ENCODE measurements at regions not wholly inside any gene's neighbourhood (a gene's known extent, or its start where the extent isn't known, plus 50 kb on each side); places are given as distances from the start of the nearest gene placed in this dataset.

DNA sequence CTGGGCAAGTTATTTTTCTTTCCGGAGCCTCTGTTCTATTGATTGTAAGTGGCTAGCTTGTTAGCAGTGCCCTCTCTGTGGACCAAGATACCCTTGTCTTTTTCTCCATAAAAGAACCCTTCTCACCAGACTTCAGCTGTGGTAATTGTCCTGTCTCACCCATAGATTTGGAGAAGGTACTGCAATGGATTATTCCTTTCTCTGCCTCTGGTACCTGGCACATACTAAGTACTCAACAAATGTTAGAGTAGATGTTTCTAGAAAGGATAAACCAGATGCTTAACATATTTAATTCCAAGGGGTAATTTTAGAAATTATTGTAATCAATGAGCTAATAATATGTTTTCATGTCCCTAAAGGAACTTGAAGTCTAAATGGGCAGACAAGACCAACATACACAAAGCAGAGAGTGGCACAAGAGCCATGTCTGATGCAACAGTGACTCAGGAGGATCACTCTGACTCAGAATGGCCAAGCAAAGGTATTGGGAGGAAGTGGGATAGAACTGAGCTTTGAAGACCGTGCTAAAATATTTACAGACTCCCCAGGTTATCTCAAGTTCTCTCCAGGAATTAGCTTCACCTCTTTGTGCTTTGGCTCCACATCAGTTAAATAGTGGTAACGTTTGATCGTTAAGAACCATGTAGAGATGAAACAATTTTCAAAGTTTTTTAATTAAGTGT lies 129.7 kb upstream of the OSR1 start:
- DNase-seq = peak; percentile 62

DNA sequence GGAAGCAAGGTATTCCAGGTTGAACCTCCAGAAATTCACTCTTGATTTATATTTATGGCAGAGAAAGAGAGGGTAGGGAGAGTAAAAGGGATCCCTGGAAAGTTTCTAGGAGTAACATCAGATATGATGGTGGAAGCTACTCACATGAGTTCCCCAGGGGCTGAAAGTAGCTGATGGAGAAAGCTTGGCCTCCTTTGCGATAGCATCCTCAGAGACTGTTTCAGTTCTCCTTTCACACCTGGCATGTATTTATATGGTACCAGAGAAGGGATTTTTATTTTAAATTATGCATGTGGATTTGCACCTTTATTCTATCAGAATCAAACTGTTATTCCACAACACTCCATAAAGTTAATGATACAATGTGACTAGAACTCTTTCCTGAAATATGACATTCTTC lies 126.3 kb upstream of the OSR1 start:
- no peak for DNase-seq

DNA sequence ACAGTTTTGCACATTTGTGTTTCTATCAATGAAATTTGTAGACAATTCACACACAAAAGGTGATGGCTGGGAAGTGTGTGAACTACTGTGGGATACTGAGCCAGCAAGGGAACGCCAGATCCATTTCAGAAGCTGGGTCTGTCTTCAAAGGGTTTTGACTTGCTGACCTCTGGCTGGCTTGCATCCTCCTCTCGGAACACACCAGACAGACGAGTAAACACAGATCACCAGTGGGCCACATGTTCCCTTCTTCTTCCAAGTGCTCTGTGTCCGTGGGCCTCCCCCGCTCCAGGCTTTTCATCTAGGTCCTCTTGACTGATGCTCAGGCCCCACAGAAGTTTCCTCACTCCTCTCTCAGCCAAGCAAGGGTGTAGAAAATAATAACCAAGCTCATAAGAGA lies 122.2 kb upstream of the OSR1 start:
- no peak for DNase-seq

DNA sequence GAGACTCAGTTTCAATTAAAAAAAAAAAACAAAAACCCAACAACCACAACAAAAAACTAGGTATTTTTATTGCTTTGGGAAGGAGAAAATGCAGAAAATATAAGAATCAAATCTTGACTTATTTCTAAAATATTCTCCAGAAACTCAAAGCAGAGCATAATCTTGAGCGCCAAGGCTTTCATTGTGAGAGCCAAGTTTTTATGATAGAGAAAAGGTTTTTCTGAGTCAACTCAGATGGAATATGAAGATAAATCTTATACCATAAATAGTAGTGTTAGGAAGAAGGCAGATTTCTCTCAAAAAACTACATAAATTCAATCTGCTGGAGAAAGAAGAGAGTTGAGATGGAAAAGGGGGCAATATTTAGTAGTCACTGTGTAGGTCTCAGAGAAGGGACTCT lies 121.2 kb upstream of the OSR1 start:
- no peak for DNase-seq

DNA sequence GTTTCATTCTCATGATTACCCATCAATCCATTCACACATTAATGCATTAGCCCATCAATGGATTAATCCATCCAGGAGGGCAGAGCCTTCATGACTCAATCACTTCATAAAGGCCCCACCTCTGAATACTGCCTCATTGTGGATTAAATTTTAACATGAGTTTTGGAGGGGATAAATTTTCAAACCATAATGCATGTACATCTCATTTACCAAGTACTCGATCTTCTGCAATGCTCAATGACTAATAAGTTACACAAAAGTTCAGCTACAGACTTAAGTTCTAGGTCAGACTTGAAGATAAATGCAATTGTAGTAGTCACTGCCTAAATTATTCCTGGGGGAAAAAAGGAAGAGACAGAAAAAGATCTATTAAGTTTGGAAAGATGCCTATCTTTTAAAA lies 120.0 kb upstream of the OSR1 start:
- DNase-seq = no peak

DNA sequence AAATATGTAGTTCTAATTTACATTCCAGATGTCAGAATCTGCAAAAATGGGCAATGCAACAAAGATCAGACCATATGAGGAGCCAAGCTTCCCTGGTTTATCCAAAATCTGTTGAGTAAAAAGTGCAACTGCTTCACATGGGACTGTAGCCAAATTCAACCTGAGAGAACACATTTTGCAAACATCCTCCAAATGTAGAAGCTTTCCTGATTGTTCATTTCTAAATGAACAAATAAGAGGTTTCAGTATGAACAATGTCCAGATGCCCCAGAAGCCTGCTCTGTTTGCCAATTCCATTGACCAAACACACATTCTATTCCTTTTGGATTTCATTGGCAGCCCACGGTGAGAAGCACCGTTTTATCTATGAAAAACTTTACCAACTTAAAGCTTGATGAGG lies 117.9 kb upstream of the OSR1 start:
- no peak for DNase-seq

DNA sequence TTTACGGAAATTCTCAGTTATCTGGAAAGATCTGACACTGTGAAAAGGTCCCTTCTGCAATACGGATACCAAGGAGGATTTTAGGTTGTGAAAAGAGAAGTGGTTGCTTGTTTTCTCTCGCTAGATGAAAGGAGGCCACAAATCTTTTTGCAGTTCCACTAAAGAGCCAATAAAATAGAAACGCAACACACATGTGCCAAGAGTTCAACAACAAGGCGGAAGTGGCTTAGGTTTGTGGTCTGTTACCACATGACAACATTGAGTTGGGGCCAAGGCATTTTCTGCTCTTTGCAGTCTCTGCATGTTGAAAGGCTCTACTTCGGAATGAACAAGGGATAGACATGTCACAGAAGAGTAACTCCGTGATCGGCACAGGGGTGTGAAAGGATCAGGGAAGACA lies 115.7 kb upstream of the OSR1 start:
- DNase-seq = peak; percentile 82

DNA sequence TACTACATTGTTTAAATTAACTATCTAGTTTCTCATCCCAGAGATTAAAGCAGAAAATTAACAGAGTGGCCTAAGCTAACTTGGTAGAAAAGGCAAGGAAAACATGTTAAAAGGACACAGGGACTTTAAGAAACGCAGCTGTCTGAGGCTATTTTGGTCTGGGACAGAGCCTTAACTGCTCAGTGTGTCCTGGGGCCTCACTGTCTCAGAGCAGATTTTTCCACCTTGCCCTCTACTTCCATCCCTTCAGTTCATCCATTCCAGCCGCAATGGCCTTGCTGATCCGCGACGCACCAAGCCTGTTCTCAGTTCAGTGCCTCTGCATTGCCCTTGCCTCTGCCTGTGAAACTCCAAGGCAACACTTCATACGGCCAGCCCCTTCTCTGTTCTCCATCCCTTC lies 114.9 kb upstream of the OSR1 start:
- DNase-seq = no peak

DNA sequence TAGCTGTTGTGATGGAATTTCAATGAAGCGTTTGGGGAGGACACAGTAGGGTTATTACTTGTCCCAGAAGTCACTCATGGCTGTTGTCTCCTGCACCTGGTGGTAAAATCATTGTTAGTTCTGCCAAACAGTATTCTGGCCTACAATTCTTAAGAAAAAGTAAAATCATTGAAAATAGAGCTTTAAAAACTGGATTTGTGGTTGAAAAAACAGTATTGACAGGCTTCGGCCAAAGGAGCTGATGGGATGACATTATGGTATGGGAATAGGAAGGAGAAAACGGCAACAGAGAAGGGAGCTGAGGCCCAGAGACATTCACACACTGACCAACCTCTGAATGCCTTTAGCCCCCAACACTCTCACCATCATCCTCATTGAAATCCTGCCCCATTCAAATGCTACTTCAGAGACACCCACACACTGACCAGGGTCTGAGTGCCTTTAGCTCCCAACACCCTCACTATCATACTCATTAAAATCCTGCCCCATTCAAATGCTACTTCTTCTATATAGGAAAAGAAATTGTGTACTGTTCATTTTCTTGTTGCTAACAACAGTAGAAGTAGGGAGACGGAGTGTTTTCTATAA lies 114.1 kb upstream of the OSR1 start:
- DNase-seq = no peak

DNA sequence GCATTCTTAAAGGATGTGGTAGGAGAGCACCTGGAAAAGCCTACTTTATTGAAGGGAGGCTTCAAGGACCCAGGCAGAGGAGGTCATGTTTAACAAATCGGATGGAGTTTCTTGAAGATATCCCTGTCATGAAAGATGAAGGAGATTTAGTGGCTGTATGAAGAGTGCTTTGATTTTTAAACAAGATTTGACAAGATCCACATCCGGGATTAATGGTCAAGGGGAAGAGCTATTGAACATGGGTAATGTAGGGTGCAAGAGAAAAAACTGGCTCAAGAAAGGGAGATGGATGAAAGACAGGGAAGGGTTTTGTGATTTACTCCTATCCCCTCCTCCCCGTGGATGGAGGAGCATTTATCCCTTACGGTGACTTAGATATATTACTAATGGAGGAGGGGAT lies 113.1 kb upstream of the OSR1 start:
- no peak for DNase-seq

DNA sequence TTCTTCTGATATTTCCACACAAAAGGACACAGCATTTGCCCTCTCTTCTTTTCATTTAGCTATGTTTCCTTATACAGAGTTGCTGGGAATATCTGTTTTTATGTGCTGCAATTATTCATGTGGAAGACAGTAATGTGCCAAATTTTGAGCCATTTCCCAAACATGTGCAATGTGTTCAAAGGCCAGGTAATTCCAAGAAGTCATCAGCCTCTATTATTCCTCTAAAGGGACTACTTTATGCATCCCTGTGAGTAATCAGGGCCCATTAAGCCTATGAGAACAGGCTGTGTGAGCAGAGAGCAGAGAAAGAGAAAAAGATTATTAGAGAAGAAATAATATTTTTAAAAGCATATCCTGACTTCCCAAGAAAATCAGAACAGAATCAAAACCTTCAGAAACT lies 107.6 kb upstream of the OSR1 start:
- no peak for DNase-seq

DNA sequence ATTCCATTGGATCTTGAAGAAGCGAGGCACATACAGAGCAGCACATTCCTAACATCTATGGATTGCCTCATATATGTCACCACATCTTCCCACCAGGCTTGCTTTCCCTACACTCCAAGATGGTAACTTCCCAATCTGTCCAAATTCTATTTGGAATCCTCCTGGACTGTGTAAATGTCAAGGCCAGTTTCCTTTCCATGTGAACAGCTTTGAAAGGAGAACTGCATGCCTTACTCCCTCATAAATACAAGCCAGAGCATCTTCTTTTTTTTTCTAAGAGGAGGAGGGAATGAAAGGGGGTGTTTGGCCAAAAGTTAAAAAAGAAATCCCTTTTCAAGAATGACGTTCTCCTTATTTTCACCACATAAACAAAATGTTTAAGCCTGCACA lies 103.8 kb upstream of the OSR1 start:
- peak; percentile 47 for DNase-seq

DNA sequence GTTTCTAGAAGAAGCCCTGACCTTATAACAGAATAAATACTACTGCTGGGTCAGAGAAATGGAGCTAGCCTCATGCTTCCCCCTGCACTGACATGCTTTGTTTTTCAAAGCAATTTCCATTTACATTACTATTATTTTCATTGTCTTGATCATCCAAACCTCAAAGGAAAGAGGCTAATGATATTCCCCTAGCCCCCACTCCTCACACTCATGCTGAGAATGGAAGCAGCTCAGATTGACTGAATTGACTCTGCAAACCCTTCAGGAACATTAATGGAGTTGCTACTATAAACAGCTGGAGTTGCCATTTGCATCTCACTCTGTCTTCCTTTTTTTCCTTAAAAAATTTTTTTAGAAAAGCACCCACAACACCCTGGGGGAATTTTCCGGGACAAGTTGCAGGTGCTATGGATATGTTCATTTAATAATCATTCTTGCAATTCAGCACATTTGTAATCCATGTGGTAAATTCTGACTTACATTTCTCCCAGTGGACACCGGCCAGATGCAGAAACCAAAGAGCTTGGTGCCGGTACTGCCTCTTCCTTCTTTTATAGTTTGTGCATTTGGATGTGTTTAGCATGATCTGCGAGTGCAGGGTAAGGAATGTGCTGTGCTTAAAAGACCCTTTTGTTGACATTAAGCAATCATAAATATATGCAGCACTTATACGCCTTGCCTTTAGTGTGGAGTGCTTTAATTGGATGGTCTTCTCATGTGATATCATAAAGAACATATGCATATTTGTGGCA lies 103.3 kb upstream of the OSR1 start:
- DNase-seq = no peak

DNA sequence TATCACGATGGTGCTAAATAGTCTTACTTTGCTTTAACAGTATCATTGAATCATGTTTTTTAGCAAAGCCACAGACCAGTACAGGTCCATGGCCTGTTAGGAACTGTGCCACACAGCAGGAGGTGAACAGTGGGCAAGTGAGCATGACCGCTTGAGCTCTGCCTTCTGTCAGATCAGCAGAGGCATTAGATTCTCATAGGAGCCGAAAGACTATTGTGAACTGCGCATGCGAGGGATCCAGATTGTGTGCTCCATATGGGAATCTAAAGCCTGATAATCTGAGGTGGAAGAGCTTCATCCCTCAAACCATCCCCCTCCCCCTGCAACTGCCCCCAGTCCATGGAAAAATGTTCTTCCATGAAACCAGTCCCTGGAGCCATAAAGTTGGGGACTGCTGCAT lies 102.3 kb upstream of the OSR1 start:
- no peak for DNase-seq

DNA sequence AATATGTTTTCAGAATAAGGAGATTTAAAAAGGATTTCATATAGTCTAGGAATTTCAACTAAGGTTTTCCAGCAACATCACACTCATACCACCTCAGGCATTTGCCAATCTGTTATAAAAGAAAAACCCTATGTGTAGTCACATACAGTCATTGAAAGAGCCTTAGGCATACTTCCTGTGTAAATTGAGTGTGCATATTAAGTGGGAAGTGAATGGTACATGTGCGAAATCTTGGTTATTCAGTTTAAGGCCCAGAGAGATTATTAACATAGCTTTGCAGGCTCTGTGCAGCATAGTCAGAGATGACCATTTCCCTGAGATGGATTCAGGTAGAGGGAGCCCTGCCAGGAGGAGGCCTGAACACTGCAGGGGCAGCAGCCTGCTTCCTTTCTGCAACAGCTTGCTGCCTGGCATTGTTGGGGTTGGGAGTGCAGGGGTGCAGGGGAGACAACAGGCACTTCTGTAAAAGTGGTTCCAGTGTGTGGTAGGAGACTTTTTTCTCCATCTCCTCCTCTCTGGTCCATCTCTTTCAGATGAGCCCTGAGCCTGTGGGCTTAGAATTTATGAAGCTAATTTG lies 100.1 kb upstream of the OSR1 start:
- no peak for DNase-seq

DNA sequence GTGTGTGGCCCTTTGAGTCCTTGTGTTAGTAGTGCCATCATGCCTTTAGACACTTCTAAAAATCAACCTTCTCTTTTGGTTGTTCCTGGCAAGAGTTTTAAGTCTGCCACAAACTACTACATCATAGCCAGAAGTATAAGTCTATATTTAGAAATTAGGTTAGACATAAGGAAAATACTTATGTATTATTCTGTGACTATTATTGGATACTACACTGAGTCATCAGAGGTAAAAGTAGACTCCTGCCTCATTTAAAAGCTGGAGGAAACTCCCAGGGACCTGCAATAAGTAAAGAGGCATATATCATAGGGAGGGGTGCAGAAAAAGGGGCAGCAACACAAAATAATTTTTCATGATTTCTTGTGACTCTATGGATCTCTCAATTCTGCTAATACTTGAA lies 99.4 kb upstream of the OSR1 start:
- no peak for DNase-seq

DNA sequence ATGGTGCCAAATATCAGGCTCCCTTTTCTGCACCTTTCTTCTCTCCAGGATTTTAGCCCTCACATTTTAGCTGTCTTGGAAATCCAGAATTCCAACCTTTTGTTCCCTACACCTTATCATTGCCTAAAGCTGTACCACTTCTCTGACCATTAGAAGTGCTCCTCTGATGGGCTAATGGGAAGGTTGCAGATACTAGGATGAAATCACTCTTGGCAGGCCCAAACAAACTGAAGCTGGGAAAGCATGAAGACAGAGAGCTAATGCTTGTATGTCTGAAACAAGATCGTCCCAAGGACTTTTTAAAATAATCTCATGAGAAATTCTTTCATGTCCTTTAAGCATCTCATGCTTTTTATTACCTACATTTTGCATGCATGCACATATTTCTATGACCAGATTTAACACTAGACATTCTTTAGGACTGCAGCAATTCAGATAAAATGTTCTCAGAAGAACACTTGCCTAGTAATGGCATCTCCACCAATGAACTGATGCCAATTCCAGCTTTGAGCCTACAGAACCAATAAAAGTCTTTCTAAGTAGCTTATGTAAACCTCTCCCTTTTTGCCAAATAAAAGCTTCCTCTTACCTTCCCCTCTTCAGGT lies 98.4 kb upstream of the OSR1 start:
- no peak for DNase-seq

DNA sequence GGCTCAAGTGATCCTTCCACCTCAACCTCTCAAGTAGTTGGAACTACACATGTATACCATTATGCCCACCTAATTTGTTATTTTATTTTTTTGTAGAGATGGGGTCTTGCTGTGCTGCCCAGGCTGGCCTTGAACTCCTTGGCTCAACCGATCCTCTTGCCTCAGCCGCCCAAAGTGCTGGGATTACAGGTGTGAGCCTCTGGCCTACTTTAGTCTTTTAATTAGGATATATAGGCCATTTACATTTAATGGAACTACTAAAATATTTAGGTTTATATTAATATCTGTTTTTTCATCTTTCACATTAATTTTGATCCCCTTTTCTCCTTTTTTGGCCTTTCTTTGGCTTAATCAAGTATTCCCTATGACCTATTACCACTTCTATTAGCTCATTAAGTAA lies 95.7 kb upstream of the OSR1 start:
- DNase-seq = no peak

DNA sequence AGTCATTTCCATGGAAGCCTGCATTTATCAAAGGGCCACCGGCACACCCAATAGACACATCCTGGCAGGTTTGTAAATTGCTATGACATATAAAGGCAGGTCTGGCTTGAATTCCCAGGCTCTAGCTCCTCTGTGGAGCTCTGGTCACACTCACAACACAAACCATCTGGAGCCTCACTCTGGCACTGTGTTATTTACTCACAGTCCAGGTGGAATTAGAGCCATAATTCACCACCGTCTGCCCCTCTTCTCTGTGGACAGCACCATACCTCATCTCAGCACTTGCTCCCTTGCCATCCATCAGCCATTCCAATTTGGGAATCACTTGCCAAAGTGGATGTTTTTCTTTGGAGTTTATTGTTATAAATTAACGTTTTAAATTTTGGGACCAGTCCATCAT lies 84.3 kb upstream of the OSR1 start:
- DNase-seq = no peak

DNA sequence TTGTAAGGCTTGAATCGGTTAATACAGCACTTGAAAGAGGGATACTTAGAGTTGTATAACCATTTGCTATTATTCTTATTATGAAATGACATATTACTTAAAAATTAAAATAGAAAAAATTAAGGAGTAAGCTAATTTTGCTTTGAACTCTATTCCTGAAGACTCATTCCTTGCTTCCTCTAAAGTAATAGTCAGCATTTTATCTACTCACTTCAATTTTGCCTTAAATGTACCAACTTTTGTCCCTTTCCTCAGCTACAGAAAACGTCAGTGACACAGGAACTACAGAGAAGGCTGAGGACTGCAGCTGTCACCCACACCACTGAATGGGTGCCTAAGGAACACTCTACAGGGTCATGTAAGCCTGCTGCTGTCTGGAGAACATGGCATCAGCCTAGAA lies 80.7 kb upstream of the OSR1 start:
- DNase-seq = no peak

DNA sequence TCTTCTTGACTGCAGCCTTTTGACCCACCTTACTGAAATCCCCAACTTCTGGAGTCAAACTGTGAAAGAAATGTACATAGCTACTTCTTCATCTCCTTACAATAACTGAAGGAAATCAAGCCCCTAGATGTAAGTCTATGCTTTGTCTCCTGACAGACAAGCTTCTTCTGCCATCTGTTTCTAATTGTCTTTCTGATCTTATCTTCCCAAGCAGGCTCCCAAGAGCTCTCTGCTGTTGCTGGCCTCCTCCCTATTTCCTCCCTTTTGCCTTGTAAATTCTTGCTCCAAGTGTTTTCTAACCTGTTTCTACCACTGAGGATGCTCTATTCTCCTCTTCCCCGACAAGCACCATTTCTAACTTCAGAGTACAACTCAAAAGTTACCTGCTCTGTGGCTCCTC lies 77.4 kb upstream of the OSR1 start:
- peak; percentile 73 for DNase-seq

DNA sequence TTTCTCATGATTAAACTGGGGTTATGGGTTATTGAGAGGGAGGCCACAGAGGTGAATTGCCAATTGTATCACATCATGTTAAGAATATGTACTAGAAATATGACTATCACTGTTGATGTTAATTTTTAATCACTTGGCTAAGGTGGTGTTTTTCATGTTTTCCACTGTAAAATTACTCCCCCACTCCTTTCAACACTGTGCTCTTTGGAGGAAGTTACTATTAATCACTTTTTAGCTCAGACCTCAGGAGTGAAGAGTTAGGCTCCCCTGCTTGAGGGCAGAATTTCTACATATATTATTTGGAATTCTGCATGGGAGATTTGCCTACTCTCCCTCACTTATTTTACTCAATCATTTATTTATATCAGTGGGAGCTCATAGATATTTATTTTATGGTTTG lies 76.0 kb upstream of the OSR1 start:
- no peak for DNase-seq

DNA sequence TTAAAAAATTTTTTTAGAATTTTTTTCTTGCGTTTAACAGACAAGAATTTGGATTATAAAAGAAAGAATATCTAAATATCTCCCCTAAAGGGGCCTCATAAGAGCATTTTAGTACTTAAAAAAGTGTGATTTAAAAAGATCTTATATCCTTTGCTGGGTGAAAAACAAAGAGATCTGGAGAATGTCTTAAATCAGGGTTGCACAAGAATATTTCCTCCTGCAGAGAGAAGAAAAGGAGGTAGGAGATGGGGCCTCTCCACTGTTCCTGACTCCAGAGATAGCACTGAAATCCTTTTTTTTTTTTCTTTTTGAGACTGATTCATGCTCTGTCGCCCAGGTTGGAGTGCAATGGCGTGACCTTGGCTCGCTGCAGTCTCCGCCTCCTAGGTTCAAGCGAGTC lies 68.5 kb upstream of the OSR1 start:
- DNase-seq = no peak

DNA sequence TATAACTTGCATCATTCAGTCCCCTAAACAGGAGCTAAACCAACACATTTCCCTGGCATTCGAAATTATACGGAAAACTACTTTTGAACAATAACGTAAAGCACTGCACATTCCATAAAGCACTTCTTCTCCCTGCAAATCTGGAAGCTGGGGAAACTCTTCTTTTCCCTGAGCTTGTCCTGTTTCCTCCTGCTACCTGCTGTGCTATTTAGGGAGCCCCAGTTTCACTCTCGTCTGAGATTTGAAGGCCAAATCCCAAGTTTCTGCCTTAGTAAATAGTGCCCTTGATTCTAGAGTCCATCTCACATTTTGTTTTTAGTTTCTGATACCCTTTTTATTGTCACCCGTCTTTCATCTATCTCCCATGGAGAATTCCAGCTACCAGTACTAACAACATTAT lies 67.7 kb upstream of the OSR1 start:
- DNase-seq = no peak

Measured in fibroblast of skin of abdomen (primary cell).